ENCODE measurements at regions not wholly inside any gene's neighbourhood (a gene's known extent, or its start where the extent isn't known, plus 50 kb on each side); places are given as distances from the start of the nearest gene placed in this dataset.

DNA sequence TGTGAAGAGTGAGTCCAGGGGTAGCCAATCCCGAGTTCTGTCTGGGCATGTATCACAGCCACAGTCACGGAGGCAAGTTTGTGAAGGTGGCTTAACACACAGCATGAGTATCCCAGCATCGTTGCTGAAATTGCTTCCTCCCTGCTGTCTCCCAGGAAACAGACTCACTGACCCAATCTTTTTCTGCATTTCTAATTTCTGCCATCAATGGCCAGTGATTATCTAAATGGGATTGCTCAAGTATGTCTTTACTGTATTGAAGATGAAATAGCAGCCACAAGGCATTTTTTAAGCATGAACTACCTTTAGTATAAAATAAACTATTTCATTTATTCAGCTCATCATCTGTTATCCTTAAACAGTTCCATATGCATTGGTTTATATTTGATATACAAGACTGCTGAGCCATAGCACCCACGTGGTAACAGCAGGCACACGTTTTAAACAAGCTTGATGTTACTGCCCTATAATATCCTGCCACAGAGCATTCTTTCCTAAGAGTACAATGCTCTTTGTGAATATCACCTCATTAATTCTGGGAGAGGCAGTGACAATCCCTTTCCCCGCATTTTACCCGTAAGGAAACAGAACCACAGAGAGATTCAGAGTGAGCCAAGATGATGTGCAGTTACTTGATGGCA, 276.6 kb upstream of the THBS1 start:
- H3K27me3 ChIP-seq (replicated peaks in 1 of 7): peaks cover 0 to 10% (median 0%) of the 10 kb centered on the region in 7 donors
- no peak overlapping the region for H3K27ac ChIP-seq
- no peak for DNase-seq
- no peak overlapping the region for H3K4me3 ChIP-seq
- H3K9me3 ChIP-seq: peaks cover 0 to 5% (median 0%) of the 10 kb centered on the region in 8 donors
- 71 to 84% (median 77%) methylated on average over 7 of the region's 7 CpGs for WGBS, 5 donors
- peaks cover 0 to 5% (median 0%) of the 10 kb centered on the region in 6 donors for H3K4me1 ChIP-seq
- intact Hi-C loops (cut with DNase I; ENCODE audit: low total_unique reads): no loop called here
- no peaks in the 10 kb centered on the region for H3K36me3 ChIP-seq
- no peak for TF ChIP-seq POLR2A (IDR thresholded peaks at IDR 0.05)
- TF ChIP-seq POLR2AphosphoS5 (IDR thresholded peaks at IDR 0.05): no peak
- TF ChIP-seq CTCF (IDR thresholded peaks at IDR 0.05 in 8 of 11, conservative IDR thresholded peaks at IDR 0.05 in 3 of 11): no peak

DNA sequence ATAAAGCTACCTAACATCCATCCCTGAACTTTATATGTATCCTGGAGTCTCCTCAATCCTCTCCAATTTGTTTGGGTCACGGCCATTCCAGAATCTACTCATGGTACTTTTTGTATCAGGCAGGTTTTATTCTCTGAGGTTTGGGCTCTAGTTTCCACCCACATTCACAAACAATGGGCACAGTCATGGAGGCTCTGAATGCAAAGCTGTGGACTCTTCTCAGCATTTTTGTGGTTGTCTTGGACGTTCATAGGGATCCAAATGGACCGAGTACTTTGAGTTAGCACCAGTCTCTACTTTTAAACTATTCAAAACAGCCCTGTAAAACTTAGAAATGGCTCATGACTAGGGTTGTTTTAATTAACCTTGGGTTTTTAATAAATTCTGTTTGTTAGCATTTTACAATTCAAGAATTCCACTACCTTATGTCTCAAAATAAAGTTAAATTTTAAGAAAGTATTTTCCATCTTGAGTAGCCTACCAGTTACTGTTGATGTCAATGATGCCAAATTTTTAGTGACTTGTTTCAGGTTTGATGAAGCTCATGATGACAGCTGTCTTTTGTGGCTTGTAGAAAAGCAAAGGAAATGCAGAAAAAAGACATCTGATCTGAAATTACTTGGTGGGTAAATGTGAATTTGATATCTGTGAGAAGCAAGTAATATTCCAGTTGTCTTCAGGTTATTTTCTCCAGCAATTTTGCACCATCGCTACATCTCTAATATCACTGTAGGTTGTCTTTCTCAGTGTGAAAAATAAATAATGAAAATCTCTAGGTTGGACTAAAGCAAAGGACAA, 275.7 kb upstream of the THBS1 start:
- Histone ChIP-seq H3K27me3 (replicated peaks in 1 of 7) (peaks cover 0 to 10% (median 0%) of the 10 kb centered on the region in 7 donors), H3K36me3 (no peaks in the 10 kb centered on the region), H3K4me1 (peaks cover 0 to 5% (median 0%) of the 10 kb centered on the region in 6 donors), H3K4me3 (no peak overlapping the region), H3K27ac (no peak overlapping the region), H3K9me3 (peaks cover 0 to 5% (median 0%) of the 10 kb centered on the region in 8 donors)
- intact Hi-C loops (cut with DNase I; ENCODE audit: low total_unique reads): no loop called here
- 72 to 86% (median 84%) methylated on average over 4 of the region's 4 CpGs for WGBS, 5 donors
- DNase-seq: no peak
- TF ChIP-seq POLR2A (IDR thresholded peaks at IDR 0.05): no peak
- no peak for TF ChIP-seq CTCF (IDR thresholded peaks at IDR 0.05 in 8 of 11, conservative IDR thresholded peaks at IDR 0.05 in 3 of 11)
- TF ChIP-seq POLR2AphosphoS5 (IDR thresholded peaks at IDR 0.05): no peak

DNA sequence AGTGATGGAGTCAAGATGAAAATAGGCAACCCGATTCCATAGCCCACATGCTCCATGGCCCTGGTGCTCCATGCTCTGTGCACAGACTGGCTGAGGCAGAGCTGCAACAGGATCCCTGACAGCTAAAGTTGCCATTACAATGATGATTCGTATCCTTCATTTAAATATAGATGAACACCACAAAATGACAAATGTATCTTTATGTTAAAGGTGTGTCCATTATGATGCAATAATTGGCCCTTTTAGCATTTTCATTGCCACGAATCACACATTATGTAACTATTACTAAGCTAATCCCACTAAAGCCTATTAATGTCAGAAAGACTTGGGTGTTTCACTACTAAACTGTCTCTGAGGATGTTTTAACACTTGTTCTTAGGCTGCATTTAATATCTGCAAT, 270.2 kb upstream of the THBS1 start:
- H3K36me3 ChIP-seq: no peaks in the 10 kb centered on the region
- intact Hi-C loops (cut with DNase I; ENCODE audit: low total_unique reads): no loop called here
- DNase-seq: no peak
- no peaks in the 10 kb centered on the region for H3K27me3 ChIP-seq (replicated peaks in 1 of 7)
- peaks cover 0 to 9% (median 0%) of the 10 kb centered on the region in 6 donors for H3K4me1 ChIP-seq
- TF ChIP-seq POLR2A (IDR thresholded peaks at IDR 0.05) (no peak), CTCF (IDR thresholded peaks at IDR 0.05 in 8 of 11, conservative IDR thresholded peaks at IDR 0.05 in 3 of 11) (no peak), POLR2AphosphoS5 (IDR thresholded peaks at IDR 0.05) (no peak)
- H3K9me3 ChIP-seq: peaks cover 0 to 5% (median 0%) of the 10 kb centered on the region in 8 donors
- WGBS, 5 donors: 71 to 90% (median 83%) methylated on average over 3 of the region's 3 CpGs
- H3K27ac ChIP-seq: no peak overlapping the region
- no peak overlapping the region for H3K4me3 ChIP-seq

DNA sequence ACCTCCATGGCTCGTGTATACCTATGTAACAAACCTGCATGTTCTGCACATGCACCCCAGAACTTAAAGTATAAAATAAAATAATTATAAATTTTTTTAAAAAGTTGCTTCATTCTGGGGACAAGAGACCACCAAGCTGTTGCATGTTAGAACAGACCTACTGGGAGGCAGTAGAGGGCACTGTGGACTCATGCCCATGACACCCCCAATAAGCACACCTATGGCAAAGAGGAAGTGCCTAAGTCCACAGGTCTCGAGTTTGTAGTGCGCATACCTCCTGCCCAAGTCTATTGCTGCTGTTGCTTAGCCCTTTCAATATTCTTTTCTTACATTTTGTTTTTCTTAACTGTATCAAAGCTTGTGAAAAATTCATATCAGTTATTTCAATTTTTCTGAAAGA, 267.9 kb upstream of the THBS1 start:
- Histone ChIP-seq H3K27me3 (replicated peaks in 1 of 7) (no peaks in the 10 kb centered on the region), H3K27ac (peak overlapping the region in 2 of 8 donors; percentile 60 to 66), H3K36me3 (no peaks in the 10 kb centered on the region), H3K4me1 (peaks cover 0 to 9% (median 0%) of the 10 kb centered on the region in 6 donors), H3K4me3 (no peak overlapping the region), H3K9me3 (no peaks in the 10 kb centered on the region)
- TF ChIP-seq CTCF (IDR thresholded peaks at IDR 0.05 in 8 of 11, conservative IDR thresholded peaks at IDR 0.05 in 3 of 11) (peak in 3 of 11 experiments; percentile 35 to 46 (median 45)), POLR2A (IDR thresholded peaks at IDR 0.05) (no peak)
- intact Hi-C loops (cut with DNase I; ENCODE audit: low total_unique reads): no loop called here
- DNase-seq: no peak
- 33 to 57% (median 47%) methylated on average over 3 of the region's 3 CpGs for WGBS, 5 donors

All from spleen (tissue), 11 donors.